ENCODE measurements at regions not wholly inside any gene's neighbourhood (a gene's known extent, or its start where the extent isn't known, plus 50 kb on each side); places are given as distances from the start of the nearest gene placed in this dataset.

DNA sequence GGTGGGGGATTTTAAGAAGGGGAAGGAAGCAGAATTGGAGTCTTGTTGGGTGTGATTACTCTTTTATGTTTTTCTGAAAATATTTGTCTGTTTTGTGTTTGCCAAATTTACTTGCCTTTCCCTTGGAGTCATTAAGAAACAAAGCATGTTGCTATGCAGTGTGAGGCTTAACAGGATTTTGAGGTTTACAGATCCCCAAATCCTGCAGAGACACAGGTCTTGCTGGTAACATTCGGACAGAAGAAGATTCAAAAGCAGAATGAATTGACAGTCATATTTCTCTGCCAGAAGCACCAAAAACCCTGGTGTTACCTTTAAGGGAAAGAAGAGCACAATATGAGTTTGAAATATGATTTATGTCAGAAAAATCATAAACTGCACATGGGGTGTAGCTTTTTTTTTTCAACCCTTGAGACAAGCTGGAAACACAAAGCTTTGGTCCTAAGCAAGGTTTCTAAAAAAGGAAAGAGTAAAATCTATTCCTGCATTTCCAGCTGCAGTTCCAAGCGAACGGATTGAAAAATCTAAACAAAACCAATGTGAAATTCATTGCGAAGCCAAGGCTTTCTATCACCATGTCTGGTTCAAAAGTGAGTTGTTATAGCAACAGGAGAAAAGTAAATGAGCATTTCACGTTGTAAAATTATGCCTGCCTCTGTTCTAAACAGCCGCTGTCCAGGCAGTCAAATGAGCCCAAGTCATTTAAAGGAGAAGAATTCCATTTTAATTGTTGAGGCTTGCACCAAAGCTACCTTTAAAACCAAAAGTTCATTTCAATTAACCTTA lies 358.9 kb upstream of the SASH1 start:
- Histone ChIP-seq H3K9me3 (ENCODE audit: low read depth, low read length) (no peaks in the 10 kb centered on the region), H2AFZ (ENCODE audit: low read length) (no peak overlapping the region), H3K36me3 (ENCODE audit: insufficient read depth, low read length) (no peaks in the 10 kb centered on the region), H3K4me3 (ENCODE audit: insufficient read depth, low read length) (no peak overlapping the region), H3K27me3 (ENCODE audit: insufficient read depth, low read length) (no peaks in the 10 kb centered on the region), H3K4me2 (ENCODE audit: insufficient read depth, low read length) (no peak overlapping the region), H3K79me2 (ENCODE audit: insufficient read depth, low read length) (no peaks in the 10 kb centered on the region), H4K20me1 (ENCODE audit: insufficient read depth, low read length) (no peaks in the 10 kb centered on the region), H3K27ac (ENCODE audit: low read depth, low read length) (no peak overlapping the region), H3K4me1 (ENCODE audit: insufficient read depth, low read length) (no peaks in the 10 kb centered on the region)
- TF ChIP-seq, protein P1, sequence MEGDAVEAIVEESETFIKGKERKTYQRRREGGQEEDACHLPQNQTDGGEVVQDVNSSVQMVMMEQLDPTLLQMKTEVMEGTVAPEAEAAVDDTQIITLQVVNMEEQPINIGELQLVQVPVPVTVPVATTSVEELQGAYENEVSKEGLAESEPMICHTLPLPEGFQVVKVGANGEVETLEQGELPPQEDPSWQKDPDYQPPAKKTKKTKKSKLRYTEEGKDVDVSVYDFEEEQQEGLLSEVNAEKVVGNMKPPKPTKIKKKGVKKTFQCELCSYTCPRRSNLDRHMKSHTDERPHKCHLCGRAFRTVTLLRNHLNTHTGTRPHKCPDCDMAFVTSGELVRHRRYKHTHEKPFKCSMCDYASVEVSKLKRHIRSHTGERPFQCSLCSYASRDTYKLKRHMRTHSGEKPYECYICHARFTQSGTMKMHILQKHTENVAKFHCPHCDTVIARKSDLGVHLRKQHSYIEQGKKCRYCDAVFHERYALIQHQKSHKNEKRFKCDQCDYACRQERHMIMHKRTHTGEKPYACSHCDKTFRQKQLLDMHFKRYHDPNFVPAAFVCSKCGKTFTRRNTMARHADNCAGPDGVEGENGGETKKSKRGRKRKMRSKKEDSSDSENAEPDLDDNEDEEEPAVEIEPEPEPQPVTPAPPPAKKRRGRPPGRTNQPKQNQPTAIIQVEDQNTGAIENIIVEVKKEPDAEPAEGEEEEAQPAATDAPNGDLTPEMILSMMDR (IDR thresholded peaks at IDR 0.05; ENCODE audit: extremely low read depth, low read depth, low read length), result no peak
- DNase-seq (ENCODE audit: insufficient read length, low spot score, missing footprints), result no peak

DNA sequence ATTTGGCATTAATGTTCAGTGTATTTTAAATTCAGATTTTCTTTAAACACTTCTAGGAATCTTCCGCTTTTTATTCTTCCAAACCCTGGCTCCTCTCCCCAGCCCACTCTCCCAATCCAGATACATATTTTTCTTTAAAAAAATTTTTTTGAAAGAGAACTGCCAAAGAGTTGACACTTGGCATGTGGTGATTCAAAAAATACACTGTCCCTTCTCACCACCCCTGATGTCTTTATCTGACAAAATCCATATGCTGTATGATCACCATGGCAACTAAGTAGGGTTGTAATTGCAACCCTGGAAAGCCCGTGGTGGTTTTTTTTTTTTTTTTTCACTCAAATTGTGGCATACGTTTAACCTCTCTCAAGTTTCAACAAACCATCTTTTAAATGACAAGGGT lies 355.8 kb upstream of the SASH1 start:
- Histone ChIP-seq H3K27ac (ENCODE audit: low read depth, low read length) (no peak overlapping the region), H4K20me1 (ENCODE audit: insufficient read depth, low read length) (no peaks in the 10 kb centered on the region), H3K27me3 (ENCODE audit: insufficient read depth, low read length) (no peaks in the 10 kb centered on the region), H3K4me1 (ENCODE audit: insufficient read depth, low read length) (no peaks in the 10 kb centered on the region), H3K9me3 (ENCODE audit: low read depth, low read length) (no peaks in the 10 kb centered on the region), H2AFZ (ENCODE audit: low read length) (no peak overlapping the region), H3K36me3 (ENCODE audit: insufficient read depth, low read length) (no peaks in the 10 kb centered on the region), H3K4me3 (ENCODE audit: insufficient read depth, low read length) (no peak overlapping the region), H3K4me2 (ENCODE audit: insufficient read depth, low read length) (no peak overlapping the region), H3K79me2 (ENCODE audit: insufficient read depth, low read length) (no peaks in the 10 kb centered on the region)
- TF ChIP-seq, protein P1 (IDR thresholded peaks at IDR 0.05; ENCODE audit: extremely low read depth, low read depth, low read length), result no peak
- DNase-seq (ENCODE audit: insufficient read length, low spot score, missing footprints), result no peak

DNA sequence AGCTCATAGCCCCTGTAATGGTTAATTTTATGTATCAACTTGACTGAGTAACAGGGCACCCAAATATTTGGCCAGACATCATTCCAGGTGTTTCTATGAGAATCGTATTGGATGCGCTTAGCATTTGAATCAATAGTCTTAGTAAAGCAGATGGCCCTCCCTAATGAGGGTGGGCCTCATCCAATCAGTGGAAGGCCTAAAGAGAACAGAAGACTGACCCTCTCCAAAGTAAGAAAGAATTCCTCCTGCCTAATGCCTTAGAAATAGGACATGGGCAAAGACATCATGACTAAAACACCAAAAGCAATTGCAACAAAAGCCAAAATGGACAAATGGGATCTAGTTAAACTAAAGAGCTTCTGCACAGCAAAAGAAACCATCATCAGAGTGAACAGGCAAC lies 352.5 kb upstream of the SASH1 start:
- Histone ChIP-seq H3K4me1 (ENCODE audit: insufficient read depth, low read length) (no peaks in the 10 kb centered on the region), H3K27me3 (ENCODE audit: insufficient read depth, low read length) (no peaks in the 10 kb centered on the region), H3K27ac (ENCODE audit: low read depth, low read length) (no peak overlapping the region), H3K4me3 (ENCODE audit: insufficient read depth, low read length) (no peak overlapping the region), H3K79me2 (ENCODE audit: insufficient read depth, low read length) (no peaks in the 10 kb centered on the region), H3K4me2 (ENCODE audit: insufficient read depth, low read length) (no peak overlapping the region), H3K36me3 (ENCODE audit: insufficient read depth, low read length) (no peaks in the 10 kb centered on the region), H3K9me3 (ENCODE audit: low read depth, low read length) (no peaks in the 10 kb centered on the region), H4K20me1 (ENCODE audit: insufficient read depth, low read length) (no peaks in the 10 kb centered on the region), H2AFZ (ENCODE audit: low read length) (no peak overlapping the region)
- DNase-seq (ENCODE audit: insufficient read length, low spot score, missing footprints), result no peak
- TF ChIP-seq, protein P1 (IDR thresholded peaks at IDR 0.05; ENCODE audit: extremely low read depth, low read depth, low read length), result no peak

DNA sequence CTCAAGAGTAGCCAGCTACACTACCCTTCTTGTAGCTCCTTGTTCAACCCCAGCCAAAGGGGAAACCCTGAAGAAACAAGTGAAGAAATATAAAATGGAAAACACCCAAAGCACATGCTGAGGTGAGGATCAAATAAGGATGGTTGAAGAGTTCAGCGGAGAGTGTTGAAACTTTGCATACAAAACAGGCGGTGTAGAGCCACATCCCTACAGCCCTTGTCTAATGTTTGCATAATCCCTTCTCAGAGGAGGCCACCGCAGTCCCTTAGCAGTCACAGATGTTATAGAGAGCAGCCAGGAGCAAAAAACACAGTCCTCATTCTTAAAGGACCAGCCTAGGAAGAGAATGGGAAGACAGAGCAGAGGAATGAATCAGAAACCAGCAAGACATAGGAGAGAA lies 350.7 kb upstream of the SASH1 start:
- Histone ChIP-seq H3K4me3 (ENCODE audit: insufficient read depth, low read length) (no peak overlapping the region), H2AFZ (ENCODE audit: low read length) (no peak overlapping the region), H3K27ac (ENCODE audit: low read depth, low read length) (no peak overlapping the region), H3K4me2 (ENCODE audit: insufficient read depth, low read length) (no peak overlapping the region), H4K20me1 (ENCODE audit: insufficient read depth, low read length) (no peaks in the 10 kb centered on the region), H3K27me3 (ENCODE audit: insufficient read depth, low read length) (no peaks in the 10 kb centered on the region), H3K4me1 (ENCODE audit: insufficient read depth, low read length) (no peaks in the 10 kb centered on the region), H3K36me3 (ENCODE audit: insufficient read depth, low read length) (no peaks in the 10 kb centered on the region), H3K9me3 (ENCODE audit: low read depth, low read length) (no peaks in the 10 kb centered on the region), H3K79me2 (ENCODE audit: insufficient read depth, low read length) (no peaks in the 10 kb centered on the region)
- DNase-seq (ENCODE audit: insufficient read length, low spot score, missing footprints), result no peak
- TF ChIP-seq, protein P1 (IDR thresholded peaks at IDR 0.05; ENCODE audit: extremely low read depth, low read depth, low read length), result no peak

Data from osteoblast (primary cell).